Gastrocnemius medialis (tissue), 4 donors: ENCODE measurements at regions not wholly inside any gene's neighbourhood (a gene's known extent, or its start where the extent isn't known, plus 50 kb on each side); places are given as distances from the start of the nearest gene placed in this dataset.

Experiments
- ATAC-seq, 2 donors: fragments of 150-250 bp; one replicate each; pipeline ENCODE4 v1.9.1; 2016
- DNase-seq, 2 donors: peaks; one replicate each; pipeline ENCODE4 v3.0.0-alpha.2; 2019
- H3K27ac ChIP-seq, 4 donors: fragments of 200-600 bp; sonication (generic); 1 replicate in 1 of 4; 2 replicates in 3 of 4; pipeline ENCODE4 v1.5.1; 2016 to 2018; ENCODE audit warnings: mild to moderate bottlenecking in 2 of 4, moderate library complexity in 1 of 4
- H3K27me3 ChIP-seq, 3 donors: fragments of 200-600 bp; sonication (generic) in 2 of 3; 1 replicate in 1 of 3; 2 replicates in 2 of 3; pipeline versions ENCODE4 v1.5.1 to v1.6.0; 2016 to 2019; ENCODE audit warnings: mild to moderate bottlenecking in 1 of 3, moderate library complexity in 1 of 3
- H3K36me3 ChIP-seq, 2 donors: fragments of 200-600 bp; sonication (generic) in 1 of 2; one replicate each; pipeline ENCODE4 v1.5.1; 2017 to 2018
- H3K4me1 ChIP-seq, 2 donors: fragments of 200-600 bp; sonication (generic) in 1 of 2; one replicate each; pipeline ENCODE4 v1.5.1; 2016 to 2017; ENCODE audit warnings: mild to moderate bottlenecking in 2 of 2
- H3K4me3 ChIP-seq, 4 donors: fragments of 200-600 bp; sonication (generic) in 3 of 4; 1 replicate in 1 of 4; 2 replicates in 3 of 4; pipeline ENCODE4 v1.5.1; 2016 to 2019; ENCODE audit warnings: mild to moderate bottlenecking in 2 of 4
- H3K9me3 ChIP-seq, 3 donors: fragments of 200-600 bp; sonication (generic) in 2 of 3; 1 replicate in 1 of 3; 2 replicates in 2 of 3; pipeline ENCODE4 v1.5.1; 2016 to 2019
- POLR2A ChIP-seq, 2 donors: fragments of 450-650 bp; IDR thresholded peaks; one replicate each; pipeline ENCODE4 v1.6.1; 2017; ENCODE audit warnings: antibody characterized with exemption in 2 of 2, mild to moderate bottlenecking in 2 of 2, moderate library complexity in 2 of 2
- in situ Hi-C, 4 donors: fragments of 200-750 bp; cut with MboI; loops; one replicate each; pipeline versions ENCODE4 v1.15.0 to v1.8.0; 2017; ENCODE audit warnings: low sequenced_read_pairs in 4 of 4
- intact Hi-C: fragments of 100-400 bp; cut with DNase I; formaldehyde crosslinking; loops from one replicate; pipeline ENCODE4 v1.15.1; 2023; ENCODE audit warnings: low total_unique reads
- TF ChIP-seq, protein P1 (sequence below), 5 experiments: fragments of 450-650 bp in 3 of 5; fragments of 200-600 bp in 2 of 5; sonication (generic) in 2 of 5; IDR thresholded peaks in 4 of 5; conservative IDR thresholded peaks in 1 of 5; 1 replicate in 4 of 5; 2 replicates in 1 of 5; pipeline ENCODE4 v1.5.1; 2016 to 2019; ENCODE audit warnings: antibody characterized with exemption in 5 of 5, mild to moderate bottlenecking in 3 of 5, moderate library complexity in 3 of 5

- ATAC-seq = no peak
- no peak for DNase-seq
- in situ Hi-C loops = no loop called here
Measured at GRCh38 chr21:24403221-24403620, 1204.1 kb downstream of the MRPL39 start.

GRCh38 chr21:24395320-24395923 is 1211.9 kb downstream of the MRPL39 start:
- Histone ChIP-seq H3K27ac (no peak overlapping the region), H3K27me3 (no peaks in the 10 kb centered on the region), H3K4me1 (no peaks in the 10 kb centered on the region), H3K36me3 (no peaks in the 10 kb centered on the region), H3K4me3 (no peak overlapping the region), H3K9me3 (no peaks in the 10 kb centered on the region)
- TF ChIP-seq, protein P1, sequence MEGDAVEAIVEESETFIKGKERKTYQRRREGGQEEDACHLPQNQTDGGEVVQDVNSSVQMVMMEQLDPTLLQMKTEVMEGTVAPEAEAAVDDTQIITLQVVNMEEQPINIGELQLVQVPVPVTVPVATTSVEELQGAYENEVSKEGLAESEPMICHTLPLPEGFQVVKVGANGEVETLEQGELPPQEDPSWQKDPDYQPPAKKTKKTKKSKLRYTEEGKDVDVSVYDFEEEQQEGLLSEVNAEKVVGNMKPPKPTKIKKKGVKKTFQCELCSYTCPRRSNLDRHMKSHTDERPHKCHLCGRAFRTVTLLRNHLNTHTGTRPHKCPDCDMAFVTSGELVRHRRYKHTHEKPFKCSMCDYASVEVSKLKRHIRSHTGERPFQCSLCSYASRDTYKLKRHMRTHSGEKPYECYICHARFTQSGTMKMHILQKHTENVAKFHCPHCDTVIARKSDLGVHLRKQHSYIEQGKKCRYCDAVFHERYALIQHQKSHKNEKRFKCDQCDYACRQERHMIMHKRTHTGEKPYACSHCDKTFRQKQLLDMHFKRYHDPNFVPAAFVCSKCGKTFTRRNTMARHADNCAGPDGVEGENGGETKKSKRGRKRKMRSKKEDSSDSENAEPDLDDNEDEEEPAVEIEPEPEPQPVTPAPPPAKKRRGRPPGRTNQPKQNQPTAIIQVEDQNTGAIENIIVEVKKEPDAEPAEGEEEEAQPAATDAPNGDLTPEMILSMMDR (IDR thresholded peaks at IDR 0.05 in 4 of 5, conservative IDR thresholded peaks at IDR 0.05 in 1 of 5) = no peak
- no peak for TF ChIP-seq POLR2A (IDR thresholded peaks at IDR 0.05)
- in situ Hi-C loops (no loop called here), intact Hi-C loops (no loop called here)
- DNase-seq (no peak), ATAC-seq (no peak)

More at GRCh38 chr21:24403221-24403620, 1204.1 kb downstream of the MRPL39 start:
- intact Hi-C loops = no loop called here
- H3K4me3 ChIP-seq = no peak overlapping the region
- TF ChIP-seq, protein P1 (IDR thresholded peaks at IDR 0.05 in 4 of 5, conservative IDR thresholded peaks at IDR 0.05 in 1 of 5) = no peak
- TF ChIP-seq POLR2A (IDR thresholded peaks at IDR 0.05) = no peak
- no peaks in the 10 kb centered on the region for H3K9me3 ChIP-seq
- H3K27me3 ChIP-seq = no peaks in the 10 kb centered on the region
- H3K27ac ChIP-seq = no peak overlapping the region
- H3K36me3 ChIP-seq = no peaks in the 10 kb centered on the region
- H3K4me1 ChIP-seq = no peaks in the 10 kb centered on the region

- in situ Hi-C loops = no loop called here
- Histone ChIP-seq H3K9me3 (no peaks in the 10 kb centered on the region), H3K4me3 (no peak overlapping the region), H3K36me3 (no peaks in the 10 kb centered on the region), H3K27ac (no peak overlapping the region), H3K27me3 (no peaks in the 10 kb centered on the region), H3K4me1 (no peaks in the 10 kb centered on the region)
- TF ChIP-seq, protein P1 (IDR thresholded peaks at IDR 0.05 in 4 of 5, conservative IDR thresholded peaks at IDR 0.05 in 1 of 5) = no peak
- DNase-seq = no peak
- ATAC-seq = no peak
- intact Hi-C loops = loop anchor here (5.0 kb wide), 1 partner anchor 427 kb away; no protein-coding TSS in a partner anchor
Measured at GRCh38 chr21:24375201-24375600, 1232.1 kb downstream of the MRPL39 start.

- intact Hi-C loops = no loop called here
- TF ChIP-seq, protein P1 (IDR thresholded peaks at IDR 0.05 in 4 of 5, conservative IDR thresholded peaks at IDR 0.05 in 1 of 5) = no peak
- TF ChIP-seq POLR2A (IDR thresholded peaks at IDR 0.05) = no peak
- H3K4me3 ChIP-seq = no peak overlapping the region
- H3K27me3 ChIP-seq = no peaks in the 10 kb centered on the region
- no peaks in the 10 kb centered on the region for H3K9me3 ChIP-seq
- no peaks in the 10 kb centered on the region for H3K4me1 ChIP-seq
- in situ Hi-C loops = loop anchor here in 1 of 4 donors (25.0 kb wide), 1 partner anchor 90 kb away; no protein-coding TSS in a partner anchor
- no peaks in the 10 kb centered on the region for H3K36me3 ChIP-seq
- ATAC-seq (no peak), DNase-seq (no peak)
- H3K27ac ChIP-seq = no peak overlapping the region
Measured at GRCh38 chr21:24372506-24372905, 1234.8 kb downstream of the MRPL39 start.

DNA sequence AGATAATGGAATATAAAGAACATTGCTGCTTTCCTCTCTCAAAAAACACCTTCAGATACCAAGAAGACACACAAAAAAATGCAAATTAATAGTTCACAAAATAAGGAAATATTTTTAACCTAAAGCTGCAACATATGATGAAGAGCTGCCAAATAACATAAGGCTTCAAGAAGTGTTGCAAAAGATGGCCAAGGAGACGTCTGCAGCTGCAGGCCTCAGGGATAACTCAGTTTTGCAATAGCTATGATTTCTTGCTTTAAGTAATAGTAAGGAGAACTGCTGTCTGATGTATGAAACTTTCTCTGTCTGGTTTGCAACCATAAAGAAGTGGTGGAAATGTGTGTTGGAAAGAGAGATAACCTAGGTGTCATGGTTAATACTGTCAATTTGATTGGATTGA is 1237.5 kb downstream of the MRPL39 start:
- Histone ChIP-seq H3K36me3 (no peaks in the 10 kb centered on the region), H3K4me1 (no peaks in the 10 kb centered on the region), H3K4me3 (no peak overlapping the region), H3K9me3 (no peaks in the 10 kb centered on the region), H3K27me3 (no peaks in the 10 kb centered on the region), H3K27ac (no peak overlapping the region)
- TF ChIP-seq POLR2A (IDR thresholded peaks at IDR 0.05) = no peak
- TF ChIP-seq, protein P1 (IDR thresholded peaks at IDR 0.05 in 4 of 5, conservative IDR thresholded peaks at IDR 0.05 in 1 of 5) = no peak
- intact Hi-C loops (no loop called here), in situ Hi-C loops (loop anchor here in 1 of 4 donors (25.0 kb wide), 1 partner anchor 93 kb away; no protein-coding TSS in a partner anchor)
- DNase-seq (no peak), ATAC-seq (no peak)
